Heart left ventricle (tissue), 13 donors: ENCODE measurements at regions not wholly inside any gene's neighbourhood (a gene's known extent, or its start where the extent isn't known, plus 50 kb on each side); places are given as distances from the start of the nearest gene placed in this dataset.

Experiments
- CTCF ChIP-seq, 12 donors: fragments of 200-600 bp; sonication (generic) in 4 of 12; IDR thresholded peaks; one replicate each; pipeline versions ENCODE4 v1.5.0 to v1.8.0; 2018 to 2022; ENCODE audit warnings: antibody characterized with exemption in 12 of 12, mild to moderate bottlenecking in 5 of 12
- POLR2A ChIP-seq, 2 donors: fragments of 450-650 bp; IDR thresholded peaks; one replicate each; pipeline ENCODE4 v1.6.1; 2017; ENCODE audit warnings: antibody characterized with exemption in 2 of 2, mild to moderate bottlenecking in 2 of 2, moderate library complexity in 2 of 2
- donor health status: ischemic (EF 13 %, LVEDD 7.1; RV severe dilation, severe dysfunction).
- donor health status: DM: no; HTN: yes; CAD: no.
- donor health status: DM: no; HTN: no; CAD: no.
- donor health status: ischemic (EF 25% LVEDD 6.9; RV normal size, moderate dysfunction).
- donor health status: ischemic (EF 25% LVEDD 5.7; RV mildly dilated, moderate dysfunction).
- donor health status: ischemic (EF 35%, LVEDD 5.7; RV mildly dilated, moderate dysfunction).
- donor health status: nonischemic (EF 11% LVEDD 7.7; RV severe dilation, severe dysfunction).
- donor health status: DM: yes; HTN: yes; CAD: no.
- donor health status: PGD.
- donor health status: ischemic (EF 29% LVEDD 5.4; RV normal size, mild dysfunction).
- donor health status: nonischemic (EF 23%, LVEDD 6.1; RV moderate dilation, normal function).

GRCh38 chr3:1847571-1847970 is 251.1 kb upstream of the CNTN4 start:
- TF ChIP-seq POLR2A (IDR thresholded peaks at IDR 0.05) (no peak), CTCF (IDR thresholded peaks at IDR 0.05) (no peak)
